ENCODE measurements at regions not wholly inside any gene's neighbourhood (a gene's known extent, or its start where the extent isn't known, plus 50 kb on each side); places are given as distances from the start of the nearest gene placed in this dataset.

DNA sequence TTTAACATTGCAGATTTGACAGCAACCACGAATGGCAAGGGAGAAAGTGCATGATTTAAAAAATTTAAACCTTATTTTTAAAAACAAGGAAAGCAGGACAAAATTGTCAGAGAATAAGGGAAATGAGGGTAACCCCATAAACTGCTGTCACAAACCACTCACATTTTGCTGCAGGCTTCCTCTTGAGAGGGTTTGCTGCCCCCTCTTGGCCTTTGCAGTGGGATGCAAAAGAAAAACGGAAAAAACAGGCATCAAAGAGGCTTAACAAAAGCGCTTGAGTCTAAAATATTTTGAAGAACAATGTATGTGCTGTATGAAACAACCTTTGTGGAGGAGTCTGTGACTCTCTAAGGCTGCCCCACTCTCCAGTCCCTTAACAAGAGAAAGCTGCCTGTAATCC lies 91.6 kb downstream of the TMX3 start:
- Mint-ChIP-seq H3K4me1 (ENCODE audit: low read depth) (no peaks in the 10 kb centered on the region), H3K27me3 (ENCODE audit: low read depth) (no peaks in the 10 kb centered on the region), H3K36me3 (ENCODE audit: low read depth) (no peaks in the 10 kb centered on the region), H3K27ac (ENCODE audit: unreplicated experiment) (no peak overlapping the region), H3K9me3 (ENCODE audit: low read depth) (peaks cover 14% of the 10 kb centered on the region), H3K4me3 (ENCODE audit: unreplicated experiment) (no peak overlapping the region)
- DNase-seq (ENCODE audit: low spot score): no peak
- TF ChIP-seq CTCF (IDR thresholded peaks at IDR 0.05): peak; percentile 97

DNA sequence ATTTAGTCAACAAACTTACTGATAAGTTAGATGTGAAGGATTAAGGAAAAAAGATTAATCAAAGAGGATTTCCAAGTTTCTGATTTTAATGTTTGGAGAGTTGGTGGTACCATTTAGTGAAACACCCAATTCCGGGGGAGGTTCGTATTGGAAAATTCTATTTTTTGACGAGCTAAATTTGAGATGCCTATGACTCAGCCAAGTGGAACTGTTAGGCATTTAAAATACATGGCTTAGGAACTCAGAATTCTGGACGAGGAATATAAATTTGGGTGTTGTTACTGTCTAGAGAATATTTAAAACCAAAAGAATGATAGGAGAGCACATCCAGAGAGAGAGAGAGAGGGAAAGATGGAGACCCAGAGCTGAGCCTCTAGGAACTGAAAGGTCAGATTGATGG lies 103.6 kb downstream of the TMX3 start:
- no peak for DNase-seq (ENCODE audit: low spot score)
- H3K4me3 Mint-ChIP-seq (ENCODE audit: unreplicated experiment): no peak overlapping the region
- peaks cover 5% of the 10 kb centered on the region for H3K9me3 Mint-ChIP-seq (ENCODE audit: low read depth)
- no peak for TF ChIP-seq CTCF (IDR thresholded peaks at IDR 0.05)
- no peaks in the 10 kb centered on the region for H3K27me3 Mint-ChIP-seq (ENCODE audit: low read depth)
- no peak overlapping the region for H3K27ac Mint-ChIP-seq (ENCODE audit: unreplicated experiment)
- peaks cover 6% of the 10 kb centered on the region for H3K4me1 Mint-ChIP-seq (ENCODE audit: low read depth)
- no peaks in the 10 kb centered on the region for H3K36me3 Mint-ChIP-seq (ENCODE audit: low read depth)

DNA sequence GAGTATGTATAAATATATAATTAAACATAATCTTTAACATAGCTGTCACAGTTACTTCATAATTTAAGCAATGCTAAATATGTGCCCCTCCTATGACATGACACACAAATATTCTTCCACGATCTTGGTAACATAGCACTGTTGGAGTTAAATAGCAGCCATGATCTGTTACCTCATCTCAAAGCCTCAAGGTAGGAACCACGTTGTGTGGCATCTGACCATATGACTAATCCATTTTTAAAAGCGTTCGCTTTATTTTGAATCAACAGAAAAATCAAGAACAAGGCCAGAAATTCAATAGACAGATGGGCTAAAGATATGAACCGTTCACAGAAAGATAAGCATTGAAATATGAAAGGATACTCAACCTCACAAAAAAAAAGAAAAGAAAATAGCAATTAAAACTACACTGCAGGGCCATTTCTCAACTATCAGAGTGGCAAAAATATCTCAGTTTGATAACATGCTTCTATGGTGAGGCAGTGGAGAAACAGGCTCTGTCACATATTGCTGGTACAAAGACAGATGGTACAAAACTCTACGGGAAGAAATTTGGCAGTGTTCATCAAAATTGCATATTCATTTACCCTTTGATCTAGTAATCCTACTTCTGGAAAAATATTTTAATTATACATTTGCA lies 105.9 kb downstream of the TMX3 start:
- H3K4me1 Mint-ChIP-seq (ENCODE audit: low read depth): peaks cover 6% of the 10 kb centered on the region

GRCh38 chr18:68607852-68608251 lies 107.1 kb downstream of the TMX3 start:
- H3K4me1 Mint-ChIP-seq (ENCODE audit: low read depth): peaks cover 6% of the 10 kb centered on the region
- H3K9me3 Mint-ChIP-seq (ENCODE audit: low read depth): peaks cover 5% of the 10 kb centered on the region
- no peaks in the 10 kb centered on the region for H3K27me3 Mint-ChIP-seq (ENCODE audit: low read depth)
- H3K4me3 Mint-ChIP-seq (ENCODE audit: unreplicated experiment): no peak overlapping the region
- H3K27ac Mint-ChIP-seq (ENCODE audit: unreplicated experiment): no peak overlapping the region
- no peak for TF ChIP-seq CTCF (IDR thresholded peaks at IDR 0.05)
- H3K36me3 Mint-ChIP-seq (ENCODE audit: low read depth): no peaks in the 10 kb centered on the region
- DNase-seq (ENCODE audit: low spot score): no peak

More for the DNA sequence above, 105.9 kb downstream of the TMX3 start:
- no peaks in the 10 kb centered on the region for H3K36me3 Mint-ChIP-seq (ENCODE audit: low read depth)
- H3K27me3 Mint-ChIP-seq (ENCODE audit: low read depth): no peaks in the 10 kb centered on the region
- H3K9me3 Mint-ChIP-seq (ENCODE audit: low read depth): peaks cover 5% of the 10 kb centered on the region
- TF ChIP-seq CTCF (IDR thresholded peaks at IDR 0.05): no peak
- DNase-seq (ENCODE audit: low spot score): no peak
- no peak overlapping the region for H3K27ac Mint-ChIP-seq (ENCODE audit: unreplicated experiment)
- H3K4me3 Mint-ChIP-seq (ENCODE audit: unreplicated experiment): no peak overlapping the region

DNA sequence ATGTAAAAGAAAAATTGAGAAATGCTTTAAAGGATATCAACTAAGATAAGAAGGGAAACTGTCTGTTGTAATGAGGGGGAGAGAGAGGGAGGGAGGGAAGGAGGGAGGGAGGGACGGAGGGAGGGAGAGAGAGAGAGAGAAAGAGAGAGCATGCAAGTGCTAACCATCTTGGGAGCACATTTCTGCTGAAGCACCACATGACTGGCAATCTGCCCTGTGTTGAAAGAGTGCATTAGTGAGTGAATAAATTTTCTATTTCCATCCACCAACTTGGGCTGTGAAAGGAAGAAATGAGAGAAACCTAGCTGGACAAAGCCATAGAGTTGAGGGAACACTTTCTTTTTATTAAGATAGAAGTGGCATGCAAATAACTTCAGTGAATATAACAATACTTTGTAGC lies 110.7 kb downstream of the TMX3 start:
- TF ChIP-seq CTCF (IDR thresholded peaks at IDR 0.05): no peak
- Mint-ChIP-seq H3K36me3 (ENCODE audit: low read depth) (no peaks in the 10 kb centered on the region), H3K4me1 (ENCODE audit: low read depth) (peaks cover 6% of the 10 kb centered on the region), H3K9me3 (ENCODE audit: low read depth) (peaks cover 5% of the 10 kb centered on the region), H3K27ac (ENCODE audit: unreplicated experiment) (no peak overlapping the region), H3K4me3 (ENCODE audit: unreplicated experiment) (no peak overlapping the region), H3K27me3 (ENCODE audit: low read depth) (no peaks in the 10 kb centered on the region)
- DNase-seq (ENCODE audit: low spot score): no peak
